ENCODE measurements at regions not wholly inside any gene's neighbourhood (a gene's known extent, or its start where the extent isn't known, plus 50 kb on each side); places are given as distances from the start of the nearest gene placed in this dataset.

GRCh38 chr10:120981601-120982391, 130.6 kb downstream of the WDR11 start:
- DNase-seq (ENCODE audit: low read depth): no peak
- TF ChIP-seq CTCF (IDR thresholded peaks at IDR 0.05; ENCODE audit: low read depth, low read length): no peak
- TF ChIP-seq MYC (IDR thresholded peaks at IDR 0.05; ENCODE audit: low read depth, low read length): no peak
- TF ChIP-seq MAX (IDR thresholded peaks at IDR 0.05; ENCODE audit: low read depth, low read length): no peak
- TF ChIP-seq POLR2A (IDR thresholded peaks at IDR 0.05; ENCODE audit: extremely low read depth, insufficient read length): no peak
- no peak overlapping the region for H3K4me3 ChIP-seq (ENCODE audit: low read depth, low read length)

- TF ChIP-seq MAX (IDR thresholded peaks at IDR 0.05; ENCODE audit: low read depth, low read length) (no peak), POLR2A (IDR thresholded peaks at IDR 0.05; ENCODE audit: extremely low read depth, insufficient read length) (no peak), MYC (IDR thresholded peaks at IDR 0.05; ENCODE audit: low read depth, low read length) (no peak), CTCF (IDR thresholded peaks at IDR 0.05; ENCODE audit: low read depth, low read length) (no peak)
- no peak for DNase-seq (ENCODE audit: low read depth)
- H3K4me3 ChIP-seq (ENCODE audit: low read depth, low read length): no peak overlapping the region
Observed at GRCh38 chr10:120982507-120982906, 131.3 kb downstream of the WDR11 start.

GRCh38 chr10:120983721-120984120, 132.6 kb downstream of the WDR11 start:
- H3K4me3 ChIP-seq (ENCODE audit: low read depth, low read length): no peak overlapping the region
- DNase-seq (ENCODE audit: low read depth): no peak
- TF ChIP-seq CTCF (IDR thresholded peaks at IDR 0.05; ENCODE audit: low read depth, low read length): no peak
- TF ChIP-seq MAX (IDR thresholded peaks at IDR 0.05; ENCODE audit: low read depth, low read length): no peak
- no peak for TF ChIP-seq POLR2A (IDR thresholded peaks at IDR 0.05; ENCODE audit: extremely low read depth, insufficient read length)
- no peak for TF ChIP-seq MYC (IDR thresholded peaks at IDR 0.05; ENCODE audit: low read depth, low read length)

- no peak for DNase-seq (ENCODE audit: low read depth)
- no peak overlapping the region for H3K4me3 ChIP-seq (ENCODE audit: low read depth, low read length)
- TF ChIP-seq MYC (IDR thresholded peaks at IDR 0.05; ENCODE audit: low read depth, low read length) (no peak), POLR2A (IDR thresholded peaks at IDR 0.05; ENCODE audit: extremely low read depth, insufficient read length) (no peak), MAX (IDR thresholded peaks at IDR 0.05; ENCODE audit: low read depth, low read length) (no peak), CTCF (IDR thresholded peaks at IDR 0.05; ENCODE audit: low read depth, low read length) (no peak)
Observed at GRCh38 chr10:120984221-120984620, 133.1 kb downstream of the WDR11 start.

GRCh38 chr10:120987359-120987758, 136.2 kb downstream of the WDR11 start:
- H3K4me3 ChIP-seq (ENCODE audit: low read depth, low read length): no peak overlapping the region
- TF ChIP-seq CTCF (IDR thresholded peaks at IDR 0.05; ENCODE audit: low read depth, low read length) (no peak), POLR2A (IDR thresholded peaks at IDR 0.05; ENCODE audit: extremely low read depth, insufficient read length) (no peak), MAX (IDR thresholded peaks at IDR 0.05; ENCODE audit: low read depth, low read length) (no peak), MYC (IDR thresholded peaks at IDR 0.05; ENCODE audit: low read depth, low read length) (no peak)
- peak; percentile 63 for DNase-seq (ENCODE audit: low read depth)
